Thyroid gland (tissue), 4 donors: ENCODE measurements at regions not wholly inside any gene's neighbourhood (a gene's known extent, or its start where the extent isn't known, plus 50 kb on each side); places are given as distances from the start of the nearest gene placed in this dataset.

Experiments
- DNase-seq, 2 donors: peaks; one replicate each; pipeline ENCODE4 v3.0.0-alpha.2; 2019
- H3K27ac ChIP-seq, 3 donors: fragments of 200-600 bp; sonication (generic); 1 replicate in 2 of 3; 2 replicates in 1 of 3; pipeline ENCODE4 v1.5.1; 2016 to 2019; ENCODE audit warnings: mild to moderate bottlenecking in 1 of 3, moderate library complexity in 1 of 3
- H3K27me3 ChIP-seq: fragments of 200-600 bp; sonication (generic); one replicate; pipeline ENCODE4 v1.5.1; 2019
- H3K36me3 ChIP-seq, 2 donors: fragments of 200-600 bp; sonication (generic); one replicate each; pipeline ENCODE4 v1.5.1; 2016 to 2019
- H3K4me1 ChIP-seq, 2 donors: fragments of 200-600 bp; sonication (generic); one replicate each; pipeline ENCODE4 v1.5.1; 2017 to 2019
- H3K4me3 ChIP-seq, 3 donors: fragments of 200-600 bp; sonication (generic); replicated peaks in 1 of 3; 1 replicate in 2 of 3; 2 replicates in 1 of 3; pipeline ENCODE4 v1.5.1; 2016; ENCODE audit warnings: mild to moderate bottlenecking in 1 of 3
- H3K9me3 ChIP-seq: fragments of 200-600 bp; sonication (generic); one replicate; pipeline ENCODE4 v1.5.1; 2017
- CTCF ChIP-seq, 6 experiments: fragments of 200-600 bp in 3 of 6; fragments of 450-650 bp in 3 of 6; sonication (generic) in 3 of 6; IDR thresholded peaks; one replicate each; pipeline ENCODE4 v1.5.1; 2016 to 2019; ENCODE audit warnings: antibody characterized with exemption in 6 of 6, mild to moderate bottlenecking in 2 of 6, inconsistent platforms in 1 of 6, moderate library complexity in 1 of 6
- POLR2A ChIP-seq, 2 donors: fragments of 450-650 bp; IDR thresholded peaks; one replicate each; pipeline ENCODE4 v1.6.1; 2017; ENCODE audit warnings: antibody characterized with exemption in 2 of 2, mild to moderate bottlenecking in 2 of 2, moderate library complexity in 1 of 2
- WGBS, 2 donors: methylation state at CpG; one replicate each; pipeline ENCODE4 v1.1.5; 2017; 5-methylcytosine and 5-hydroxymethylcytosine counted together
- intact Hi-C: fragments of 100-400 bp; cut with DNase I; formaldehyde crosslinking; loops from one replicate; pipeline ENCODE4 v1.15.1; 2023

- Histone ChIP-seq H3K27ac (no peak overlapping the region), H3K9me3 (no peaks in the 10 kb centered on the region), H3K27me3 (no peaks in the 10 kb centered on the region), H3K36me3 (no peaks in the 10 kb centered on the region), H3K4me1 (no peaks in the 10 kb centered on the region), H3K4me3 (no peak overlapping the region)
- intact Hi-C loops: no loop called here
- TF ChIP-seq POLR2A (IDR thresholded peaks at IDR 0.05) (no peak), CTCF (IDR thresholded peaks at IDR 0.05) (no peak)
- DNase-seq: peak; percentile 7 to 14
Measured at GRCh38 chr9:34826999-34827538, 117.1 kb upstream of the CCL21 start.

- TF ChIP-seq CTCF (IDR thresholded peaks at IDR 0.05) (no peak), POLR2A (IDR thresholded peaks at IDR 0.05) (no peak)
- intact Hi-C loops: no loop called here
- WGBS, 2 donors: 20 to 54% methylated on average over 1 to 4 of the region's 4 CpGs
- no peak for DNase-seq
- H3K9me3 ChIP-seq: no peaks in the 10 kb centered on the region
- no peaks in the 10 kb centered on the region for H3K4me1 ChIP-seq
- no peak overlapping the region for H3K27ac ChIP-seq
- H3K36me3 ChIP-seq: no peaks in the 10 kb centered on the region
- H3K4me3 ChIP-seq: no peak overlapping the region
- no peaks in the 10 kb centered on the region for H3K27me3 ChIP-seq
Measured at GRCh38 chr9:34825775-34826174, 115.8 kb upstream of the CCL21 start.

GRCh38 chr9:34823778-34824177 is 113.8 kb upstream of the CCL21 start:
- Histone ChIP-seq H3K27me3 (no peaks in the 10 kb centered on the region), H3K4me3 (no peak overlapping the region), H3K27ac (no peak overlapping the region), H3K36me3 (no peaks in the 10 kb centered on the region), H3K4me1 (no peaks in the 10 kb centered on the region), H3K9me3 (no peaks in the 10 kb centered on the region)
- TF ChIP-seq POLR2A (IDR thresholded peaks at IDR 0.05) (no peak), CTCF (IDR thresholded peaks at IDR 0.05) (no peak)
- intact Hi-C loops: no loop called here
- 66 to 77% methylated on average over 3 to 4 of the region's 4 CpGs for WGBS, 2 donors
- DNase-seq: no peak

GRCh38 chr9:34810187-34810524 is 100.2 kb upstream of the CCL21 start:
- WGBS, 2 donors: 62% methylated on average over 2 of the region's 14 CpGs; no CpG with 5 or more reads in 1 of the 2 donors
- no peak overlapping the region for H3K4me3 ChIP-seq

More at GRCh38 chr9:34810187-34810524, 100.2 kb upstream of the CCL21 start:
- Histone ChIP-seq H3K4me1 (no peaks in the 10 kb centered on the region), H3K27me3 (no peaks in the 10 kb centered on the region), H3K9me3 (no peaks in the 10 kb centered on the region), H3K27ac (no peak overlapping the region), H3K36me3 (no peaks in the 10 kb centered on the region)
- TF ChIP-seq CTCF (IDR thresholded peaks at IDR 0.05) (no peak), POLR2A (IDR thresholded peaks at IDR 0.05) (no peak)
- intact Hi-C loops: no loop called here
- DNase-seq: no peak
